Activated T-helper 2 cell treated with anti-CD3 and anti-CD28 coated beads, Interferon-gamma antibody, Interleukin-2, Interleukin-4, amounts not matched to agents 10 μg/mL and 5 μg/mL and 100 μg/mL, durations not matched to agents 14 hours and 24 hours and 36 hours (primary cell): ENCODE measurements at regions not wholly inside any gene's neighbourhood (a gene's known extent, or its start where the extent isn't known, plus 50 kb on each side); places are given as distances from the start of the nearest gene placed in this dataset.

Source experiments
- DNase-seq: peaks from one replicate; pipeline ENCODE4 v3.0.0; 2021; ENCODE audit warnings: low spot score
- H3K27ac Mint-ChIP-seq: one replicate; pipeline ENCODE4 v1.8.0; 2021; ENCODE audit warnings: mixed read lengths
- H3K27me3 Mint-ChIP-seq: one replicate; pipeline ENCODE4 v1.8.0; 2021; ENCODE audit warnings: low read depth, mixed read lengths
- H3K36me3 Mint-ChIP-seq: one replicate; pipeline ENCODE4 v1.8.0; 2021; ENCODE audit warnings: low read depth, mixed read lengths
- H3K4me1 Mint-ChIP-seq: one replicate; pipeline ENCODE4 v1.8.0; 2021; ENCODE audit warnings: low read depth, mixed read lengths
- H3K4me3 Mint-ChIP-seq: one replicate; pipeline ENCODE4 v1.8.0; 2021; ENCODE audit warnings: low read depth, mild to moderate bottlenecking, moderate library complexity, mixed read lengths
- H3K9me3 Mint-ChIP-seq: one replicate; pipeline ENCODE4 v1.8.0; 2021; ENCODE audit warnings: mixed read lengths
- intact Hi-C: fragments of 100-400 bp; cut with micrococcal nuclease; formaldehyde crosslinking; loops from one replicate; pipeline ENCODE4 v1.15.1; 2023

DNA sequence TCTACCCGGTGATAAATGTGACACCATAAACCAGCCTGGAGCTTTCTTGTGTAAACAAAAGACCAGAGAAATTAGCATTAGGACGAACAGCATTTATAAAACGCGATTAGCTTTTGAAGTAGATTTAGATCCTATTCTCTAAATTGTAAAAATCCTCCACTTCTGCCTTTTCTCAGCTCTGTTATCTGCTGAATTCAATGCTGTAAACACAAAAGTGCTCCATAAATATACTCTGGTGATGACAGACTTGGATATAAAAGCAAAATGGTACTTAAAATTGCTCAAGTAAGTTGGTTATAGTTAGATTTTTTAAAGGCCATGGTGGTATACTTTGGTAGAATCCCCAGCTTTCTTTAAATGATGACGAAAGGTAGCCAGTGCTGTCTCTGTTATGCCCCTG lies 114.6 kb upstream of the RMST start:
- H3K27me3 Mint-ChIP-seq: no peaks in the 10 kb centered on the region
- H3K27ac Mint-ChIP-seq: no peak overlapping the region
- H3K9me3 Mint-ChIP-seq: no peaks in the 10 kb centered on the region
- intact Hi-C loops: no loop called here
- DNase-seq: no peak
- H3K36me3 Mint-ChIP-seq: no peaks in the 10 kb centered on the region
- no peak overlapping the region for H3K4me3 Mint-ChIP-seq
- H3K4me1 Mint-ChIP-seq: no peaks in the 10 kb centered on the region

DNA sequence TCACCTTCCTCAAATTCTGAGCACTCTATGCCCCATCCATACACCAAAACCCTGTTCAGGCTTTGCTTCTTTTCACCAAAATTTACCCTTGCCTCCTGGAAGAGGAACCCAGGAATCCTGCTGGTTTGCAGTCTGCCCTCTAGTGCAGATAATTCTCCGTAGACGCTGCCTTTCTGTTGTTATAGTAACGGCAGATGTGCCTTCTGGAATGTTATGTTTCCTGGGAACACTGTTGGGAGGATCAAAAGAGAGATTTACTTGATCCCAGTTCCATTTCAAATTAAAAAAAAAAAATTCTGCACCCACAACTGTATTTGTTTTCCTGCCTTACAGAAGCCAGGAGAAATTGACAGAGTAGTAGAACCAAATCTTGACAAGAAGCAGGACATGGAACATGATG lies 104.2 kb upstream of the RMST start:
- Mint-ChIP-seq H3K27me3 (peaks cover 4% of the 10 kb centered on the region), H3K36me3 (no peaks in the 10 kb centered on the region), H3K4me1 (no peaks in the 10 kb centered on the region), H3K27ac (no peak overlapping the region), H3K4me3 (no peak overlapping the region), H3K9me3 (no peaks in the 10 kb centered on the region)
- intact Hi-C loops: no loop called here
- DNase-seq: no peak

DNA sequence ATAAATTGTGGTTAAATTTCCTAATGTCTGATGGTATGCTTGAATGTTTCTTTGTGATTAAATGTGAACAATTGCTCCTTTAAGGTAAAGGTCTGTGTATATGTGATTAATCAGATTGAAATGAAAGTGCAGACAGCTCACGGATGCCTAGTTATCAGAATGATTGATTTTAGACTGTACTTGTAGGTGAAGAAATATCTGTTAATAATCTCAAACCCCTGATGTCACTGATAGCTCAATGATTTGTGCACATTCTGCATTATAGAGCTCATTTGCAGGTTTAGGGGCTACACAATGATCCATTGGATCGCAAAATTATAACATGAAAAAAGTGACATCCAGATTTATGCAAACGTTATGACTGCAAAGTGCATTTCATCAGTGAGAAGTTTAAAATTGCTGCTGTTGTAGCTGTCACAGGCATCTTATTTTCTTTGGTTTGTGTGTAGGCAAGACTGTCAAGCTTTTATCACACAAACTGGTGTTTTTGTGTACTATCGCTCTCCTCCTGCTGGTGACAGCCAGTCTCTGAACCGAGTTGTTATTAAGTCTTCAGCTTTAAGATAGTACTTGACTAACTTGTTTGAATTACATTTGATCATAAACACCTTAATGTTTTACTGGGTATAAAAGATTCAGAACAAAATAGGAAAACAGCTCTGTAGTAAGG lies 103.4 kb upstream of the RMST start:
- H3K27me3 Mint-ChIP-seq: peaks cover 4% of the 10 kb centered on the region
- intact Hi-C loops: no loop called here
- no peak overlapping the region for H3K27ac Mint-ChIP-seq
- no peaks in the 10 kb centered on the region for H3K36me3 Mint-ChIP-seq
- H3K4me1 Mint-ChIP-seq: no peaks in the 10 kb centered on the region
- no peaks in the 10 kb centered on the region for H3K9me3 Mint-ChIP-seq
- no peak for DNase-seq
- no peak overlapping the region for H3K4me3 Mint-ChIP-seq

DNA sequence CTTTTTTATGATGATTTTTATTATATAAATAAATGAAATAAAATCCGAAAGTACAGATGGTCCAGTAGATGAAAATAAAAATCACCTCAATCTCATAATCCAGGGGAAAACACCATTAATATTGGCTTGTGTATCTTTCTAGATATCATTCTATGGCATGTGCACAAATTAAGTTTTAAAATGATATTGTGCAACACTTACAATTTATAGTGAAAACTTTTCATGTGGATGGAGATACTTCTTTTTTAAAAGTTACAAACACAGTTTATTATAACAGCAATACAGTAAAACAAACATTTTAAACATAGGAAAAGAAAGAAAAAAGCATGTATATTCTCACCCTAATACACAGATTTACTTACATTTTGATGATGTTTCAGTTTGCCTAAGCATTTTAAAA lies 98.9 kb upstream of the RMST start:
- Mint-ChIP-seq H3K9me3 (no peaks in the 10 kb centered on the region), H3K27me3 (peaks cover 4% of the 10 kb centered on the region), H3K27ac (no peak overlapping the region), H3K36me3 (no peaks in the 10 kb centered on the region), H3K4me3 (no peak overlapping the region), H3K4me1 (no peaks in the 10 kb centered on the region)
- DNase-seq: no peak
- intact Hi-C loops: no loop called here

DNA sequence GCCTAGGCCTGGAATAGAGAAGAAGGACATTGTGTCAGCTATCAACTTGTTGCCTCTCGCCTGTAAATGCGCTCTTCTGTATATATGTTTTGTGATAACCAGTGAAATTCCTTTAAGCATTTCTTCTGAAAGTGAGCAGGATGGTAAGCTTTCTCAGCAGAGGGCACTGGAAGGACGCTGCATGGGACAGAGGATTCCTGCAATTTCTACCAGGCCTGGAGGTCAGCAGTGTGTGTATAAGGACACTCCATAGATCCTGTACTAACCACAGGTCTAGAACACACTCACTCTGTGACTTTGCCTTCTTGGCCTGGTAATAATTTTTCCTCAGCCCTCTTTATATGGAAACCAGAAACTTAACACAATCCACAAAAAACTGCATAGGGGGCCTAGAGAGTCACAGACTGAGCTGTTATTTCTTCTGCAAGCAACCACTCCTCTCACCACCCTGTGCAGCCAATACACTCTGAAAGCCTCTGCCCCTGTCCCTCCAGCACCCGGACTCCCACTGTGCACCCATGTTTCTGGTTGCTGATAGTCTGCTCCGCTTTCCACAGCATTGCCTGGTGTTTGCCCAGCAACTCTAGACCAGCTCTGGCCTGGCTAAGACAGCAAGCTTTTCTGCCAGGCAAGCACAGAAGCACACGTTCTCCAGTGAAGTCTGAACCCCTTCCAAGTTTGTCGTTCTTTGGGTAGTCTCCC lies 94.0 kb upstream of the RMST start:
- H3K4me3 Mint-ChIP-seq: no peak overlapping the region
- H3K27ac Mint-ChIP-seq: no peak overlapping the region
- H3K4me1 Mint-ChIP-seq: no peaks in the 10 kb centered on the region
- no peaks in the 10 kb centered on the region for H3K27me3 Mint-ChIP-seq
- DNase-seq: no peak
- no peaks in the 10 kb centered on the region for H3K9me3 Mint-ChIP-seq
- intact Hi-C loops: no loop called here
- no peaks in the 10 kb centered on the region for H3K36me3 Mint-ChIP-seq

DNA sequence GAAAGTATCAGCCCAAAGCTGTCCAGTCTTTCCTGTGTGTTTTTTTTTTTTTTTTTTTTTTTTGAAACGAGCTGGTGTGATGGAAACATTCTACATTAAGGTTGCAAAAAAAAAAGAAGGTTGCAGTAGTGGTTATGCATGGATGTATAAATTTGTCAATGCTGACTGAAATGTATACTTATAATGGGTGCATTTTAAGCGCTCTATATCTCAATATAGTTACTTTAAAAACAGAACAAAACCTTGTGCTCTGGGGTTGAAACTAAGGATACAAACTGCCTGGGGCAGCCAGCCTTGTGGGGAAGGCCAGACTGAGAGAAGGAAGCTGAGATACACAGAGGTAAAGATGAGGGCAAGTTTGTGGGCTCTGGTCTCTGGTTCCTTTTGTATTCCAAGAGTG lies 87.3 kb upstream of the RMST start:
- H3K36me3 Mint-ChIP-seq: no peaks in the 10 kb centered on the region
- intact Hi-C loops: no loop called here
- no peaks in the 10 kb centered on the region for H3K4me1 Mint-ChIP-seq
- H3K27me3 Mint-ChIP-seq: no peaks in the 10 kb centered on the region
- DNase-seq: no peak
- no peak overlapping the region for H3K4me3 Mint-ChIP-seq
- H3K9me3 Mint-ChIP-seq: no peaks in the 10 kb centered on the region
- no peak overlapping the region for H3K27ac Mint-ChIP-seq

DNA sequence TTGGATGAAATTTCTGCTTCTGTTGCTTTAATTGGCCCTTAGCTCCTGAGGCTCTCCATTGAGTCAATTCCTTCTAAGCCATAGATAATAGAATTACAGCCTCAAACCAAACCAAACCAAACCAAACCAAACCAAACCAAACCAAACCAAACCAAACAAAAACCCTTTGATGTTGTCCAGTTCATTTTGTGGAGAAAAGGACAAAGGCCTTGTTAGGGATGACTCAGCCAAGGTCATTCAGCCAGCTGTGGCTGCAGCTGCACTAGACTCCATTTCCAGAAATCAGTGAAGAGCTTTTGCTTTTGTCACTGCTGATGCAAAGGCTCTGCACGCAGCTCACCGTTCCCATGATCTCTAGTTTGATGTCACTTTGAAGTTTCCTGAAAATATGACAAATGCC lies 82.2 kb upstream of the RMST start:
- Mint-ChIP-seq H3K9me3 (no peaks in the 10 kb centered on the region), H3K4me1 (no peaks in the 10 kb centered on the region), H3K27ac (no peak overlapping the region), H3K4me3 (no peak overlapping the region), H3K27me3 (no peaks in the 10 kb centered on the region), H3K36me3 (no peaks in the 10 kb centered on the region)
- no peak for DNase-seq
- intact Hi-C loops: no loop called here

DNA sequence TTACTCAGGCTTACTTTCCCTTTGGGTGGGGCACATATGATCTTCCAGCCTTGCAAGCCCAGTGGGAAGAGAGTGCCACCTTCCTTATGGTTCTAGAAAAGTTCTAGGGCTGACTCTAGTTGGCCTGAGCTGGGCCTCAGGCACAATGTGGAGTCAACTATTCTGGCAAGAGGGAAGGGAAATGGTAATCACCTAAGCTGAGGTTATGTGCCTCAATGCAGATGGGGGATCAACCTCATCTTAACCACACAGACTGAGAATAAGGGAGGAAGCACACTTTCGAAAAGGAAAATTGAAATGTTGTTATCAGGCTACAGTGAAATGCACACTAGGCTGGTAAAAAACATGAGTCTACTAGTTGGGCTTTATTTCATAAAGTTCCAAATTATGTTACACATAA lies 77.5 kb upstream of the RMST start:
- Mint-ChIP-seq H3K27me3 (no peaks in the 10 kb centered on the region), H3K9me3 (no peaks in the 10 kb centered on the region), H3K27ac (no peak overlapping the region), H3K4me1 (no peaks in the 10 kb centered on the region), H3K36me3 (no peaks in the 10 kb centered on the region), H3K4me3 (no peak overlapping the region)
- no peak for DNase-seq
- intact Hi-C loops: no loop called here

DNA sequence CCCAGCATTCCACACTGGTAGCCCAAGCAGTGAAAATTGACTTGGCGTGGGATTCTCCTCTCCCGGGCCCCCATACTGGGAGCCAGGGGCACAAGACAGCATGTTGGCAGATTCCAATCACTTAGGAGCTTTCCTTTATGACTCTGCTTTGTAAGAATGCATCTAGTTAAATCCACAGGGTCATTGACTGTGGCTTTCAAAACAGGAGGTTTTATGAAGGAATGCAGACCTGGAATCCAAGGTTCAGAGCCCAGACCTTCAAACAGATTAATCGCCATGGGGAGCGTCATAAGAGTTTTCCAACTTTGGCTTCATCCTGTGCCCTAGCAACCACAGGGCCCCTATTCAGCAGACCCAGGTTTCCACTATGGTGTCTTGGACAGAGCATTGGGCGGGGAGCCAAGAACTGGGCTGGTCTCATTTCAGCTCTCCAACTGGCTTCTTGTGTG lies 76.4 kb upstream of the RMST start:
- intact Hi-C loops: no loop called here
- Mint-ChIP-seq H3K4me3 (no peak overlapping the region), H3K9me3 (no peaks in the 10 kb centered on the region), H3K27ac (no peak overlapping the region), H3K4me1 (no peaks in the 10 kb centered on the region), H3K27me3 (no peaks in the 10 kb centered on the region), H3K36me3 (no peaks in the 10 kb centered on the region)
- DNase-seq: no peak

DNA sequence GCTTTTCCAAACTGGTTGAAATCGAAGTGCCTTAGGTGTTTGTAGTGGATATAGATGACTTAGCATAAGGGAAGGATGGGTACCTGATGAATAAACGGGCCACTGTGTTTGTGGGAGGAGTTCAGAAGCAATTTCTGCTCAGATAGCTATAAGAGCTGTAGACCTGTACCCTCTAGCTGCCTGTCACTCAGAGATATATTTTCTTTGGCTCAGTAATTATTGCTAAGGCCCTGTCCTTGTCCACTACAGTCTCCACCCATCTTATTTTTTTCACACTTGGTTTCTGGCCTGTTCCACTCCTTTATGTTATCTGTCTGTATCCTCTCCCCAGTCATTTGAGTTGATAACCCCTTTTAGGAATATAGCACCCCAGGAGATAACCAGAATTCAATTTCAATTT lies 74.8 kb upstream of the RMST start:
- H3K27me3 Mint-ChIP-seq: no peaks in the 10 kb centered on the region
- no peak for DNase-seq
- H3K4me1 Mint-ChIP-seq: no peaks in the 10 kb centered on the region

DNA sequence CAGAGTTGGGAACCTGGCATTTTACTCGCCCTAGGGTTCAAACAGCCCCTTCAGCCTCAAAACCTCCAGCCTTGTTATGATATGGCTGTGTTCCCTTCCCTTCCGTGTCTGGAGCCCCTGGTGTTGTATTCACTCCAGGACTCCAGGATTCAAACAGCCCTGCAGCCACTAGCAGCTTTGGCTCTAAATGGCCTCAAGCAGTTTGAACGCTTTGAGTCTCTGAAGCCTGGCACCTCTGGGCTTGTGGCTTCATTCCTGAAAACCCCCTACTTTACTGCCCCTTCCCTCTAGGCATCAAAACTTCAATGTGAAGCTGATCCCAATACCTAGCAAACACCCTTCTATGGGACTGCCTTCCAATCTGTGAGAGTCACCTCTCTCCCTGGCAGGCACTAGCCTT lies 67.9 kb upstream of the RMST start:
- H3K27me3 Mint-ChIP-seq: no peaks in the 10 kb centered on the region
- H3K27ac Mint-ChIP-seq: no peak overlapping the region
- H3K4me1 Mint-ChIP-seq: no peaks in the 10 kb centered on the region
- H3K4me3 Mint-ChIP-seq: no peak overlapping the region
- no peaks in the 10 kb centered on the region for H3K9me3 Mint-ChIP-seq
- no peaks in the 10 kb centered on the region for H3K36me3 Mint-ChIP-seq
- intact Hi-C loops: no loop called here
- DNase-seq: no peak

More for the DNA sequence above, 74.8 kb upstream of the RMST start:
- intact Hi-C loops: no loop called here
- Mint-ChIP-seq H3K36me3 (no peaks in the 10 kb centered on the region), H3K27ac (no peak overlapping the region), H3K4me3 (no peak overlapping the region), H3K9me3 (no peaks in the 10 kb centered on the region)

DNA sequence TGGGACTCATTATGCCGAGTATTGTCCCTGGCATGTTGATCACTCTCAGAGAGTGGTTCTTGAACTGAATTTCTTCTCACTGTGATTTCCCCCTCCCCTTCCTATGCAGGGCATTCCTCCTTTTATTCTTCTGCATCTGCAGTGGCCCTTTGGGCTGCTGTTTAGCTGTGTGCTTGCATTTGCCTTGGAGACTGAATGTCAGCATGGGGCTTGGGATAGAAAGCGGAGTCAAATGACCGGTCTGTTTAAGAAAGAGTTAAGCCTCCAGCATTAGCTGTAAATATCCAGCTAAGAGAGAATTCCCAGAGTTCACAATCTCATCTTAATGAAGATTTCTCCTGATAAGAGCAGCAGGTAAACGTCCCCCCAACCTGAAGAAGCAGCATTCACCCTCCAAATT lies 65.6 kb upstream of the RMST start:
- no peak for DNase-seq
- no peak overlapping the region for H3K27ac Mint-ChIP-seq
- H3K9me3 Mint-ChIP-seq: no peaks in the 10 kb centered on the region
- H3K27me3 Mint-ChIP-seq: no peaks in the 10 kb centered on the region
- intact Hi-C loops: no loop called here
- H3K4me1 Mint-ChIP-seq: no peaks in the 10 kb centered on the region
- no peak overlapping the region for H3K4me3 Mint-ChIP-seq
- no peaks in the 10 kb centered on the region for H3K36me3 Mint-ChIP-seq

DNA sequence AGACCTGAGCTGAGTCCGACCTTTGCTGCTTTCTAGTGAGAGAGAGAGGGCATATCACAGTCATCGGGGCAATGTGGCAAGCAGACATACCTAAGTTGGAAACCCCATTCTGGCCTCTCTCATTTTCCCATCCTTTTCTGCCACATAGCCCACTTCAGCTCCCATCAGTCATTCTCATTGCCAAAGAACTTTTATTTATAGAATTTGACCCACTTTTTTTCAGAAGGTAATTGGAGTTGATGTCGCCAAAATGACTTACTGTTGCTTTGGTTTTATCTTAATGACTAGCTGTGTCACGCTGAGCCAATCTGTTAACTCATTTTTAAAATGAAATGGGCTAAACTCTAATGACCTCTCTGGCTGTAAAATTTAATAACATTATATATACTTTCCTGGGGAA lies 63.9 kb upstream of the RMST start:
- Mint-ChIP-seq H3K4me1 (no peaks in the 10 kb centered on the region), H3K36me3 (no peaks in the 10 kb centered on the region), H3K9me3 (no peaks in the 10 kb centered on the region), H3K27ac (no peak overlapping the region), H3K4me3 (no peak overlapping the region), H3K27me3 (no peaks in the 10 kb centered on the region)
- no peak for DNase-seq
- intact Hi-C loops: no loop called here
